ENCODE measurements at regions not wholly inside any gene's neighbourhood (a gene's known extent, or its start where the extent isn't known, plus 50 kb on each side); places are given as distances from the start of the nearest gene placed in this dataset.
"Not testable (repeated sequence)": the region's sequence is repeated elsewhere in the genome, so short reads cannot be mapped to it uniquely, and the experiment has no call there.

- no peak overlapping the region for H3K27ac Mint-ChIP-seq
- no peak overlapping the region for H3K4me3 Mint-ChIP-seq
- H3K27me3 Mint-ChIP-seq, result no peaks in the 10 kb centered on the region
- DNase-seq, result no peak
- intact Hi-C loops (cut with micrococcal nuclease), result no loop called here
- peaks cover 16% of the 10 kb centered on the region for H3K9me3 Mint-ChIP-seq
- H3K36me3 Mint-ChIP-seq (ENCODE audit: low read depth), result peaks cover 5% of the 10 kb centered on the region
- no peaks in the 10 kb centered on the region for H3K4me1 Mint-ChIP-seq
These were observed 1479.2 kb downstream of the UQCRFS1 start for GRCh38 chr19:27733551-27734266.

- intact Hi-C loops (cut with micrococcal nuclease), result no loop called here
- Mint-ChIP-seq H3K27ac (no peak overlapping the region), H3K4me3 (no peak overlapping the region), H3K36me3 (ENCODE audit: low read depth) (peaks cover 3% of the 10 kb centered on the region), H3K9me3 (peaks cover 3% of the 10 kb centered on the region), H3K27me3 (no peaks in the 10 kb centered on the region), H3K4me1 (no peaks in the 10 kb centered on the region)
- DNase-seq, result no peak
These were observed 1483.6 kb downstream of the UQCRFS1 start for GRCh38 chr19:27729332-27729731.

- no peak overlapping the region for H3K27ac Mint-ChIP-seq
- intact Hi-C loops (cut with micrococcal nuclease), result no loop called here
- no peaks in the 10 kb centered on the region for H3K27me3 Mint-ChIP-seq
- H3K4me1 Mint-ChIP-seq, result no peaks in the 10 kb centered on the region
- DNase-seq, result no peak
- no peaks in the 10 kb centered on the region for H3K36me3 Mint-ChIP-seq (ENCODE audit: low read depth)
- peaks cover 29% of the 10 kb centered on the region for H3K9me3 Mint-ChIP-seq
- H3K4me3 Mint-ChIP-seq, result no peak overlapping the region
These were observed 1490.3 kb downstream of the UQCRFS1 start for GRCh38 chr19:27722625-27723024.

GRCh38 chr19:27720155-27720554, 1492.8 kb downstream of the UQCRFS1 start:
- Mint-ChIP-seq H3K36me3 (ENCODE audit: low read depth) (no peaks in the 10 kb centered on the region), H3K27ac (no peak overlapping the region), H3K4me3 (no peak overlapping the region), H3K4me1 (no peaks in the 10 kb centered on the region), H3K27me3 (no peaks in the 10 kb centered on the region), H3K9me3 (peaks cover 26% of the 10 kb centered on the region)
- no peak for DNase-seq
- intact Hi-C loops (cut with micrococcal nuclease), result no loop called here

- no peak for DNase-seq
- no peaks in the 10 kb centered on the region for H3K36me3 Mint-ChIP-seq (ENCODE audit: low read depth)
These were observed 1493.9 kb downstream of the UQCRFS1 start for GRCh38 chr19:27719034-27719433.

GRCh38 chr19:27718234-27718633, 1494.7 kb downstream of the UQCRFS1 start:
- Mint-ChIP-seq H3K9me3 (peaks cover 23% of the 10 kb centered on the region), H3K27me3 (no peaks in the 10 kb centered on the region)

More at GRCh38 chr19:27719034-27719433, 1493.9 kb downstream of the UQCRFS1 start:
- intact Hi-C loops (cut with micrococcal nuclease), result no loop called here
- no peak overlapping the region for H3K4me3 Mint-ChIP-seq
- H3K4me1 Mint-ChIP-seq, result no peaks in the 10 kb centered on the region
- peaks cover 26% of the 10 kb centered on the region for H3K9me3 Mint-ChIP-seq
- H3K27me3 Mint-ChIP-seq, result no peaks in the 10 kb centered on the region
- no peak overlapping the region for H3K27ac Mint-ChIP-seq

GRCh38 chr19:27717825-27718224, 1495.1 kb downstream of the UQCRFS1 start:
- no peaks in the 10 kb centered on the region for H3K4me1 Mint-ChIP-seq
- intact Hi-C loops (cut with micrococcal nuclease), result no loop called here
- H3K27ac Mint-ChIP-seq, result no peak overlapping the region
- H3K9me3 Mint-ChIP-seq, result peaks cover 24% of the 10 kb centered on the region
- no peak overlapping the region for H3K4me3 Mint-ChIP-seq
- no peak for DNase-seq
- no peaks in the 10 kb centered on the region for H3K27me3 Mint-ChIP-seq
- no peaks in the 10 kb centered on the region for H3K36me3 Mint-ChIP-seq (ENCODE audit: low read depth)

More at GRCh38 chr19:27718234-27718633, 1494.7 kb downstream of the UQCRFS1 start:
- Mint-ChIP-seq H3K27ac (no peak overlapping the region), H3K36me3 (ENCODE audit: low read depth) (no peaks in the 10 kb centered on the region), H3K4me1 (no peaks in the 10 kb centered on the region), H3K4me3 (no peak overlapping the region)
- DNase-seq, result no peak
- intact Hi-C loops (cut with micrococcal nuclease), result no loop called here

- no peak for DNase-seq
- intact Hi-C loops (cut with micrococcal nuclease), result no loop called here
- no peaks in the 10 kb centered on the region for H3K4me1 Mint-ChIP-seq
- no peak overlapping the region for H3K4me3 Mint-ChIP-seq
- no peak overlapping the region for H3K27ac Mint-ChIP-seq
- no peaks in the 10 kb centered on the region for H3K27me3 Mint-ChIP-seq
- H3K36me3 Mint-ChIP-seq (ENCODE audit: low read depth), result no peaks in the 10 kb centered on the region
- peaks cover 26% of the 10 kb centered on the region for H3K9me3 Mint-ChIP-seq
These were observed 1496.0 kb downstream of the UQCRFS1 start for GRCh38 chr19:27716922-27717321.

GRCh38 chr19:27714857-27715256, 1498.1 kb downstream of the UQCRFS1 start:
- no peaks in the 10 kb centered on the region for H3K36me3 Mint-ChIP-seq (ENCODE audit: low read depth)
- H3K27me3 Mint-ChIP-seq, result no peaks in the 10 kb centered on the region
- H3K27ac Mint-ChIP-seq, result no peak overlapping the region
- intact Hi-C loops (cut with micrococcal nuclease), result no loop called here
- H3K9me3 Mint-ChIP-seq, result peaks cover 25% of the 10 kb centered on the region
- no peaks in the 10 kb centered on the region for H3K4me1 Mint-ChIP-seq
- DNase-seq, result no peak
- H3K4me3 Mint-ChIP-seq, result no peak overlapping the region

GRCh38 chr19:27709496-27709895, 1503.5 kb downstream of the UQCRFS1 start:
- H3K4me1 Mint-ChIP-seq, result no peaks in the 10 kb centered on the region
- intact Hi-C loops (cut with micrococcal nuclease), result no loop called here
- H3K27ac Mint-ChIP-seq, result no peak overlapping the region
- no peak for DNase-seq
- no peaks in the 10 kb centered on the region for H3K27me3 Mint-ChIP-seq
- H3K36me3 Mint-ChIP-seq (ENCODE audit: low read depth), result no peaks in the 10 kb centered on the region
- H3K9me3 Mint-ChIP-seq, result peaks cover 23% of the 10 kb centered on the region
- H3K4me3 Mint-ChIP-seq, result no peak overlapping the region

GRCh38 chr19:27708986-27709385, 1504.0 kb downstream of the UQCRFS1 start:
- H3K4me3 Mint-ChIP-seq; H3K36me3 Mint-ChIP-seq (ENCODE audit: low read depth); H3K27ac Mint-ChIP-seq; H3K27me3 Mint-ChIP-seq; intact Hi-C loops (cut with micrococcal nuclease); H3K4me1 Mint-ChIP-seq; DNase-seq: not testable (repeated sequence)
- H3K9me3 Mint-ChIP-seq, result peaks cover 23% of the 10 kb centered on the region

GRCh38 chr19:27707026-27707425, 1505.9 kb downstream of the UQCRFS1 start:
- H3K36me3 Mint-ChIP-seq (ENCODE audit: low read depth); H3K27me3 Mint-ChIP-seq; intact Hi-C loops (cut with micrococcal nuclease); DNase-seq; H3K4me3 Mint-ChIP-seq; H3K27ac Mint-ChIP-seq; H3K4me1 Mint-ChIP-seq: not testable (repeated sequence)
- H3K9me3 Mint-ChIP-seq, result peaks cover 16% of the 10 kb centered on the region

- intact Hi-C loops (cut with micrococcal nuclease), result no loop called here
- H3K9me3 Mint-ChIP-seq, result peaks cover 8% of the 10 kb centered on the region
- no peaks in the 10 kb centered on the region for H3K4me1 Mint-ChIP-seq
These were observed 1507.1 kb downstream of the UQCRFS1 start for GRCh38 chr19:27705896-27706295.

GRCh38 chr19:27694361-27695055, 1518.4 kb downstream of the UQCRFS1 start:
- Mint-ChIP-seq H3K9me3 (peaks cover 57% of the 10 kb centered on the region), H3K36me3 (ENCODE audit: low read depth) (no peaks in the 10 kb centered on the region), H3K4me3 (no peak overlapping the region), H3K27me3 (no peaks in the 10 kb centered on the region), H3K27ac (no peak overlapping the region), H3K4me1 (no peaks in the 10 kb centered on the region)
- no peak for DNase-seq
- intact Hi-C loops (cut with micrococcal nuclease), result no loop called here

More at GRCh38 chr19:27705896-27706295, 1507.1 kb downstream of the UQCRFS1 start:
- DNase-seq, result no peak
- Mint-ChIP-seq H3K4me3 (no peak overlapping the region), H3K27me3 (no peaks in the 10 kb centered on the region), H3K36me3 (ENCODE audit: low read depth) (no peaks in the 10 kb centered on the region), H3K27ac (no peak overlapping the region)

Data from activated CD4-positive, alpha-beta T cell treated with anti-CD3 and anti-CD28 coated beads, Interleukin-2, amount 10 ng/mL, durations not matched to agents 24 days and 14 days (primary cell).